ENCODE measurements at regions not wholly inside any gene's neighbourhood (a gene's known extent, or its start where the extent isn't known, plus 50 kb on each side); places are given as distances from the start of the nearest gene placed in this dataset.
"Not testable (repeated sequence)": the region's sequence is repeated elsewhere in the genome, so short reads cannot be mapped to it uniquely, and the experiment has no call there.

DNA sequence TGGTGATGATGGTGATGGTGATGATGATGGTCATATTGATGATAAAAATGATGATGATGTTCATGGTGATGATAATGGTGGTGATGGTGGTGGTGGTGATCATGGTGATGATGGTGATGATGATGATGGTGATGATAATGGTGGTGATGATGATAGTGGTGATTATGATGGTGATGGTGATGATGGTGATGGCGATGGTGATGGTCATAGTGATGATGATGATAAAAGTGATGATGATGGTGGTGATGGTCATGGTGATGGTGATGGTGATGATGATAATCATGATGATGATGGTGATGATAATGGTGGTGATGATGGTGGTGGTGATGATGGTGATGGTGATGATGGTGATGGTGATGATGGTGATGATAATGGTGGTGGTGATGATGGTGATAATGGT is 478.7 kb downstream of the TYW1 start:
- no peak for DNase-seq (ENCODE audit: low read depth)

DNA sequence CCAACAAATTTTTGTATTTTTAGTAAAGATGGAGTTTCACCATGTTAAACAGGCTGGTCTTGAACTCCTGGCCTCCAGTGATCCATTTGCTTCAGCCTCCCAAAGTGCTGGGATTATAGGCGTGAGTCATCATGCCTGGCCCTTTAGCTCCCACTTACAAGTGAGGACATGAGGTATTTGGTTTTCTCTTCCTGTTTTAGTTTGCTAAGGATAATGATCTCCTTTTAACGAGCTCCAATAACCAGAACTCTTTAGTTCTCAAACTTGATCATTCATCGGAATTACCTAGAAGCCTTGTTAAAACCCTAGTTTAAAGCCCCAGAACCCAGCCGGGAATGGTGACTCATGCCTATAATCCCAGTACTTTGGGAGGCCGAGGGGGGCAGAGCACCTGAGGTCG is 481.4 kb downstream of the TYW1 start:
- DNase-seq (ENCODE audit: low read depth), result no peak

DNA sequence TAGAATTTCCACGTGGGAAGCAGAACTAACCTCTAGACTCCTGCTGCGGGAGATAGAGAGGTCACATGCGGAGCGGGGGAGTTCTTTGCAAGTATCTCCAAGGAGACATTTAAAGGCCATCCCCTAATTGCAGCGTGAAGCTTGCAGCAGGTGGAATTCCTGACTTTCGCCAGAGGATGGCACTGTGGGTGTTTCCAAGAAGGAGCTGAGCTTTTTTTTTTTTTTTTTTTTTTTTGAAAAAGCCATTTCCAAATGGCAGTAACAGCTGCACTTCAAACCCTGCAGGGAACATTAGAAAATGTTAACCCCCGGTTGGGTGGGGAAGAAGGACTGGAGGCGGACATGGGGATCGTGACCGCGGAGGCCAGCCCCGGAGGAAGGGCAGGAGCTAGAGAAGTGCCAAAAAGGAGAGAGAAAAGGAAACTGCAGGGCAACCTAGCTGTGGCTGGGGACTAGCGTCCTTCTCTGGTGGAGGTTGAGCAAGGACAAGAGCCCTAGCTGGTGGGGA is 487.7 kb downstream of the TYW1 start:
- DNase-seq (ENCODE audit: low read depth), result no peak

DNA sequence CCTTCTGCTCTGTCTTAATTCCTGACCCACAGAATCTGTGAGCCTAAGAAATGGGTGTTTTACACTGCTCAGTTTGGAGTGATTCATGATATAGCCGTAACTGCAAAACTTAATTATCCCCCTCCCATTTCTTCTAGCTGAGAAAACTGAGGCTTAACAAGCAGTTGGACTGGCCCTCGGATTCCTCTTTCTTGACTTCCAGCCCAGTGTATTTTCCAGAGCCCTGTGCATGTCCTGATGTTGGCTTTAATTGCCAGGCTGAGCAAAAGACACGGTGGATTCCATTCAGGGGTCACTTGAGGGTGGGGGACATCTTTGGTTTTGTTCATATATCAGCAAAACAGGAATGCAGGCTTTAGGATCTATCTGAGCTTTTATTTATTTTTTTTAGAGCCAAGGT is 489.8 kb downstream of the TYW1 start:
- DNase-seq (ENCODE audit: low read depth), result no peak

DNA sequence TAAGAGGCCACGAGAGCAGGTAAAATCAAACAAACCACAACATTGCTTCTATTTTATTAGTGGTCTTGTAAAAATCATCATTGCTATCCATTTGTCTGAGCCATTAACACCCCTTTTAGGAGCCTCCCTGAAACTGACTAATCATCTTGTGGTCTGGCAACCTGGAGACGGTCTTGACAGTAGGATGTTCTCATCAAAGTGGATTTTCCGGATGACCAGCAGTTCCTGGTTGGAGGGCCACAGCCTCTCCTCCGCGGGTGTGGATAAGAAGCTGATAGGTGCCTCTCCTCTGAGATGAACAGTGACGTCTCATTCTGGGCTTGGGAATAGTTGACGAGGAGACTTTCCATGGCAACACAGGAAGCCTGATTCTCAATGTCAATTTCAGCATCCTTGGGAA is 490.7 kb downstream of the TYW1 start:
- DNase-seq (ENCODE audit: low read depth), result no peak

DNA sequence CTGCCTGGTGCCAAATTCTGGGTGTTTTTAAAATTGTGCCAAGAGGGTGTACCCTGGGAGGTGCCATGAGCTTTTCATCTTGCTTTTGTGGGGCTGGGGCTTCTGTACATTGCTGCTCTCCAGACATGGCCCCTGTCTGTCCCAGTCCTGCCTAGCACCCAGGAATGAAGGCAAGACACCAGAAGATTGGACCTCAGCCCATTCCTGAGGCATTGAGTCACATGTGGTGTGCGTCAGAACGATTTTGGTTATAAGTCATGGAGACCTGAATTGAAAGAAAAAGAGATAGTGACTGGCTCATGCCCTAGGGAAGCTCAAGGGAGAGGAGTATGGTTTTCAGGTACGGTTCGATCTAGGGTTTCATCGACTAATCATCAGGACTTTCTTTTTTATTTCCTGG is 493.2 kb downstream of the TYW1 start:
- DNase-seq (ENCODE audit: low read depth), result no peak

DNA sequence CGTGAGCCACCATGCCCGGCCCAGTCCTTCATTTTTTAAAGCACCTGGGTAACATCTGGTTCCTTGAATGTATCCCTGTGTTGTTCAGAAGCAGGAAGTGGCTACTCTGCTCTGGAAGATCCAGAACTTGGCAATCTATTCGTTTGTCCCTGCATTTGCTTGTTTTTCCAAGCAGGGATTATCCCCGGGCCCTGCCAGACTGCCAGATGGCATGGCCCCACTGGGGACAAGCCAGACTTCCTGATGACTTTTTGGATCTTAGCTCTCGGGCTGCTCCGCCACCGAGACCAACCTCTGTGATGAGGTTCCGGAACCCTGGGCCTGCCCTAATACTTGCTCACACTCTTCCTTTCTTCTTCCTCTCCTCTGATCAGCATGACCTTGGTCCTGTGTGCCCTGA is 496.7 kb downstream of the TYW1 start:
- DNase-seq (ENCODE audit: low read depth), result no peak

DNA sequence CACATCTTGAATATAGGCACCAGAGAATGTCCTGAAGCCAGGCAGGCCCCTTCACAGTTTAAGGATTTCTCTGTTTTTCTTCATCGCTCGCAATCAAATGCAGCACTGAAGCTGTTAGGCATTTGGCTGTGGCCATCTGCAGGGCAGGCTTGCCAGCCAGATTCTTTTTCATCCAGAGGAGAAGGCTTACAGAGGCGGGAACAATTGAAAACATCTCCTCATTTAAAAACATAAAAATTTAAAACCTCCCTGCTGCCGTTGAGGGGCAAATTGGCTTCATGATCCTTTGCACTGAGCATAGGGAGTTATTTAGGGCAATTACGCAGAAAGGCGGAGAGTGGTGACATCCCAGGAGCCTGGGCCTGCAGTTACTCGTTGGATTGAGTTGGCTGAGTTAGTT is 500.0 kb downstream of the TYW1 start:
- no peak for DNase-seq (ENCODE audit: low read depth)

DNA sequence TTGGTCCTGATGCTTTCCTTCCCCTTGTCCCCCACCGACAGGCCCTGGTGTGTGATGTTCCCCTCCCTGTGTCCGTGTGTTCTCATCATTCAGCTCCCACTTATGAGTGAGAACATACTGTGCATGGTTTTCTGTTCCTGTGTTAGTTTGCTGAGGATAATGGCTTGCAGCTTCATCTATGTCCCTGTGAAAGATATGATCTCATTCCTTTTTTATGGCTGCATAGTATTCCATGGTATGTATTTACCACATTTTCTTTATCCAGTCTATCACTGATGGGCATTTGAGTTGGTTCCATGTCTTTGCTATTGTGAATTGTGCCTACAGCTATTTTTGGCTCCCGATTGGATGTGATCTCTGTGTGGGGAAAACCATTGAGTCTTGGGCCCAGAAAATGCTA is 501.3 kb downstream of the TYW1 start:
- not testable (repeated sequence) for DNase-seq (ENCODE audit: low read depth)

DNA sequence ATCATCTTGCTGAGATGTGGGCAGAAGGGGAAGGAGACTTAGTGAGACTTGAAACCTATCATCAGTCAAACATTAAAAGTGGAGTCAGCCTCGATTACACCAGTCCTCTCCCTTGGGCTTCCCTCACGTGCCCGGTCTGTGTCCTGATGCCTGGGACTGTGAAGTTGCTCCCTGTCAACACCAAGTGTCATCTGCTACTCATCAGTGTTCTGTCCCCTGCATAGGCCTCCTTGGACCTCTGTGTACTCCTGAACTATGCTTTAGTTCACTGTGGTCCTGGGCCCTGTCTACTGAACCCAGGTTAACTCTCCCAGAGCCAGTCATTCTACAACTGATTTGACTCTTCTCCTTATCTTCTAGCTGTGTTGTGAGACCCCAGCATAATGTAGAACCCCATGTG is 506.3 kb downstream of the TYW1 start:
- no peak for DNase-seq (ENCODE audit: low read depth)

DNA sequence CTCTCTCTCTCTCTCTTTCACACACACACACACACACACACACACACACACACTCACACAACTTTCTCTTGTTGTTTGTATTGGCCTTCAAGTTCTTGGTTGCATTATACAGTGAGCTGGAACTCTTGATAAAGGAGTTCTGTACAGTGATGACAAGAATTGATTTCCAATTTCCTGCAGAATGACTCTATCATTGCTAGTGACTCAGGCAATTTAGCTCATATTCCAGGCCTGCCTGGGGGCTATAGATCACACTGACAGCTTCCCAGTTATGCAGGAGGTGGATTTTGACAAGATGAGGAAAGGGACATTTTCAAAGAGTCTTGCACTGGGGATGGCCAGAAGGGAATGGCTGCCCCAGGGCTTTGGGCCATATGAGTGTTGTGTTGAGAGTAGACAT is 508.8 kb downstream of the TYW1 start:
- no peak for DNase-seq (ENCODE audit: low read depth)

DNA sequence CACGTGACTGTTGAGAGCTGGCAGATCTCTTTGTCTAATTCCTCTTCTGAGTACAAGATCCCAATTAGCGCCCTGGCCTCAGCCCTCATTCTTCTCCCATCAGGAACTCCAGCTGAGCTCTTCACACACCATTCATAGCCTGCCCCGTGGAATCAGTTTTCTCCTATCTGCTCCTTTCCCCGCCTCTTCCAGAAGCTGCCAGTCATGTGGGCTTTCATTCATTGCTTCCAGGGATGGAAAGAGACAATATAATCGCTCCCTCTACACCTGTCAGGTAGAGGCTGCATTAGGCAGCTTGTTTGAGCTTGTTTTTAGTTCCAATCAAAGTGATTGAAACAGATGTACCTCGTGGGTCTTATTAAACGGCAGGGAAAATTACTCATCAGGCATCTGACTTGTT is 515.8 kb downstream of the TYW1 start:
- no peak for DNase-seq (ENCODE audit: low read depth)

DNA sequence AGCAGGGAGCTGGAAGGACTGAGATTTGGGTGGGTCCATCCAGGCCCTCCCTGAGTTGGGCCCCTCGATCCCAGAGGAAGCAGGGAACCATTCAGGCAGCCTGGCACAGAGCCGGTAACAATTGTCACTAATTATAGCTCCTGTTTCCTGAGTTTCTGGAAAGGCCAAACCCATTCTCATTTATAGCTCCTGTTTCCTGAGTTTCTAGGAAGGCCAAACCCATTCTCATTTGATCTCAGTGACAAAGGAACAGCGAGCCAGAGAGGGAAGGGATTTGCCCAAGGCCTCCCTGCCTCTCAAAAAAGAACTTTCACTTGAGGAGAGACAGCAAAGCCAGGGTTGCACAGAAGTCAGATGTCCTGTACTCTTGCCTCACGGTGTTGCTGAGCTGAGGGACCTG is 521.9 kb downstream of the TYW1 start:
- no peak for DNase-seq (ENCODE audit: low read depth)

DNA sequence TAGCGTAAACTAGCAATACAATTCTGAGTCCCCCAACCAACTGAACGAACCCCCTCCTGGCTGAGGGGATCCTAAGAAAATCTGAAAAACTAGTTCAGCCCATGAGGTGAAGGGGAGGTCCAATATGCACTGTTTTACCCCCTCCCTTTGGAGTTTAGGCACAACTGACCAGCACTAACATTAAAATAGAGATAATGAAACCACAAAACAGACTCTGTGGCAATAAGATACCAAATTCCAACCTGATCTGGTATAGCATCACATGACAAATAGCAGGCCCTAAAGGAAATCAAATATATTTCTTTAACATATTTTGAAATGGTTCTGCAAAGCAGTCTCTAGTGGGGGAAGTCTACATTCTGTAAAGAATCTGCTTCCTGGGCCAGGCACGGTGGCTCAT is 522.5 kb downstream of the TYW1 start:
- no peak for DNase-seq (ENCODE audit: low read depth)

DNA sequence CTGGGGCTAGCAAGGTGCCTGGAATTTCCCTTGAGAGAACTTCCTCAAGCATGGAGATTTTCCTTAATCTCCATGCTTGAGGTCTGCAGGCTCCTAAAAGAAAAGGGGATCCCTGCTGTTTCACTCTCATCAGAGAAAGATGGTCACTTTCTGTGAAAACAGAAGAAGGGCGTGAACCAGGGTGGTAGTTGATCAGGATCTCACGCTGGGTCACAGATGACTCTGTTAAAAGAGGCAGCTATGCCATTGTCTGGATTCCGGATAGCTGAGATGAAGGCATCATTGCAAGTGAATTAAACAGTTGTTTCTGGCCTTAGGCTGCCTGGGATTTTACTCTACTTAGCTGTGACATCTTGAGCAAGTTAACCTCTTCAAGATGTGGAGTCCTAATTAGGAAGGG is 525.9 kb downstream of the TYW1 start:
- no peak for DNase-seq (ENCODE audit: low read depth)

DNA sequence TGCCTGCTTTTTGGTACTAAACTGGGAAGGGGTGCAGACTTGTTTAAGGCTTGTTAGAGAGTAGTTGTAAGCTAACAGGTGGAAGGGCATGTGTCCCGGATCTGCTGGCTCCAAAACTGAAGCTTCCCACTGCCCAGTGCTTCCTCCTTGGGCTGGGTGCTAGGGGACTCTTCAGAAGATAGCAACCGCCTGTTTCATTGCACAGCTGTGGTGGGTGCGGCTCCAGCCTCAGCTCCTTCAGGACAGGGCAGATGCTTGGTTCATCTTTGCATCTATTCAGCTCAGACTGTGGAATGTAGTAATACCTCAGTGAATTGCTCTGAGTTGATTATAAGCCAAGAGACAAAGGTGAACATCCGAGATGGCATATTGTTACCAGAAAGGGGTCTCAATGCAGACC is 527.1 kb downstream of the TYW1 start:
- DNase-seq (ENCODE audit: low read depth), result no peak

DNA sequence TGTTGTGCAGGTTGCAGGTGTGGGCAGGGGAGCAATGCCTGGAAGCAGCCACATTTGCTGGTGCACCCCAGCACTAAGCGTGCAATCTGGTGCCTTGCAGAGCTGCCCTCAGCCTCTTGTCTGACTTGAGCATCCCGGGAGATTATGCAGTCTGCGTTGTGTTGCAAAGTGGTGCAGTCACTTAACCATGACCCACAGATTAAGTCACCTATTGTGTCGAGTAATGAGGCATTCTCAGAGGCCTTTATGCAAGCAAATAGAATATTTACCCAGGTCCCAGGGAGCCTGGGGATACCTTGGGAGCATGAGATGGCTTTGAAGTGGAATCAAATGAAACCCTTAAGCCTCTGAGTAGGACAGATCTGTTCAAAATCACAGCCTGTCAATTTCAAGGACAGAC is 529.0 kb downstream of the TYW1 start:
- DNase-seq (ENCODE audit: low read depth), result no peak

DNA sequence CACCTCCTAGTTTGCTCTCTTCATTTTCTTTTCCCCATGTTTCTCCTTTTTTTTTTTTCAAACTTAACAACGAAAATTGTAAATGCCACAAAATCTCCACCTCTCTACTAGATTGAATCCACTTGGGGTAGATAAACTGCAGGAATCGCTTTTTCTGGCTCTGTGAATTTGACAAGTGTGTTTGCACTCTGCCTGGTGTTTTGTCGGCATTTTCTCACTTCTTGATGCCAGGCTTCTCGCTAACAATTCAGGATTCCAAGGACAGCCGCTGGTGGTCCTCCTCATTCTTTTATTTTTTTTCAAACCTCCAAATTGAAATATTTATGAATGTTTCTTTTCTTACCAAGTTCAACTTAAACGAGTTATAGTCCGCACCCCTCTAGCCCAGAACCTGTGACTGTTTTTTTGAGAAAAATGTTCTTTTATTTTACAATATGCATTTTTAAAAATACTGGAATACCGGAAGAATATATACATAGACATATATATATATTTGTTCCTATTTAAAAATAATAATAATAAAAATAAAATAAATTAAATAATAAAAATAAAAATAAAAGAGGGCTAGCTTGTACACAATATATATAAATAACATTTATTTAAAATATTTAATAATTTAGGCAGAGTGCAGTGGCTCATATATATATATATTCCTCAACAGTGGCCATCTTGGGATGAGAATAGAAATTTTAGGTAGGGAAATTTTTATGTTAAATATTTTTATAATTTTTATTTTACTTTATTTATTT is 538.8 kb downstream of the TYW1 start:
- DNase-seq (ENCODE audit: low read depth), result no peak

DNA sequence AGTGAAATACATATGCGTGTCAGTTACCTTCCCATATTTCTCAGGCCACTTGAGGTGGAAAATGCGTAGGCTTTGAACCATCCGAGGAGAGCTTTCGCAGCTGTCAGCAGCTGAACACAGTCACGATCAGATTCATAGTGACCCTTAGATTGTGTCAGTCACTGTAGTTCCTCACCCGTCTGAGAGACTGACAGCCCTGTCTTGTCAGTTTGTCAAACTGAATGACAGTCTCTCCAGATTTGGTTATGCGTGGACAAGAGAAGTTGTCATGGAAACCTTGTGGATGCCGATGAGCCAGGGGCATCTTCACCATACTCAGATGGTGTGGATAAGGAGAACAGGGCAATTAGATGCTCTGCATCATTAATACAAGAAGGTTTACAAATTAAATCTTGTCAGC is 546.3 kb downstream of the TYW1 start:
- DNase-seq (ENCODE audit: low read depth), result no peak

DNA sequence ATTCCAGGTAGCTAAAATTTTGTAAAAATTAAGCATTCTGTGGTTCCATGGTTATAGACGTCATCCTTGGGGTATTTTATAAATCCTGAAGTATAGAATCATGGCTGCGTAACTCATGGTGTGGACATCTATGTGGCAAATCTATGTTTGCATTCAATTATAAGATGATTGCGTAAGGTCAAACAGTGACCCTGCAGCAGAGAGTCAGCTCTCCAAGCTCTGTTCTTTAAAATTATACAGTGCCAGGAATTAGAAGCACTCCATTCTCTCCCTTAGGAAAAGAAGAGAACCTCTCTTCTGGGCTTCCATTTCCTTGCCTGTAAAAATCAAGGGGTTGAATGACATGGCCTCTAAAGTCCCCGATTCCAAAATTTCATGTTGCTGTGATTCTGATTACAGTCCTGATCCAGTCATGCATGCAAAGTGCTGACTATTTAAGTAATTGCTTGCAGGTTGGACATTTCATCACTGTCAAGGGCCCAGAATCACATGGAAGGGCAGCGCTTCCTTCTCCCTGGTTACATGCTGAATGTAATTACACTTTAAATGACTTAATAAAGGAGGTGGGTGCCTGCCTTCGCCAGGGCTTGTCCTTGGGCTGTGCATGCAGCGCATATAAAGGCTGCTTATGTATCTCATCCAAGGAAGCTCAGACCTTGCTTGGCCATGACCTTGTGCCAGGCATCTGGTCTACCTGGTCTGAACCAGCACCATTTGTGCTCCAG is 550.7 kb downstream of the TYW1 start:
- no peak for DNase-seq (ENCODE audit: low read depth)

DNA sequence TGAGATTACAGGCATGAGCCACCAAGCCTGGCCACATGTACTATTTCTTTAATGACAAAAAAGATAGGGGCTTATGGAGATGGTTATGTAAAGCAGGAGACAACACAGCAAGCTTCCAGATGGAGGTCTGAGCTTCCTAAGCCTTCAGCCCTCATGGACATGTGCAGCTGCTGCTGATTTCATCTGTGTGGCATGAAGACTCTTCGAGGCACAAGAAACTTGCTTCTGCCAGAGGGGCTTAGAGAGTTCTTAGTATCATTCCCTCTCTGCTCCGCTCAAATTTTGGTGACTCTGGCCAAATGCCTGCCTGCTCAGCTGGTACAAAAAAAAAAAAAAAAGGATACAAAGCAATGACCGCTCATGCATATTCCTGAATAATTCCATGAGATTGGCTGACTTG is 552.5 kb downstream of the TYW1 start:
- DNase-seq (ENCODE audit: low read depth), result no peak

DNA sequence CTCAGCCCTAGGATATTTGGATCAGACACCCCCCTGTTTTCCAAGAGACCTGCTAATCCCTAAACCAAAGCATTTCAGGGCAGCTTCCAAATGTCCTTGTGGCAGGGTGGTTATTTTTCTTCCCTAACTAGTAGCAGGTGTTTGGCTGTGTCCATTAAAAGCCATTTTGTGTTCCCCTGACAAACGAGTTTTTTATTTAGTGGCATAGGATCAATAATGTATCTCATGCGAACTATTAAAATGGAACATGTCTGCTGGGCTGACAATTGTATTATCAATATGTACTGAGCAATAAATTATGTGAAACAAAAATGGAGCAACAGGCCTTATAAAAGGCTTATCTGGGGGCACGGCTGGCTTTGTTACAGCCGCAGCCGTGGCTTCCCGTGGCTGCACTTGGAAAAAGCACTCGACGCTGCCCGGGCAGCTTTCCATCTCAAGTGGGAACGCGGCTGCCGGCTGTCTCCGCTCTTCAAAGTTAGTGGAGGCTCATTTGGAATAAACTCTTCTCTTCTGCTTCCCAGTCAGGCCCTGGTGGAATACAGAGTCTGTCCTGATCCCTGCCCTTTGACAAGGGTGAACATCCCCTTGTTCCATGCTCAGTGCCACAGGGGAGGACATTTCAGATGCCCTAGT is 554.3 kb downstream of the TYW1 start:
- no peak for DNase-seq (ENCODE audit: low read depth)

DNA sequence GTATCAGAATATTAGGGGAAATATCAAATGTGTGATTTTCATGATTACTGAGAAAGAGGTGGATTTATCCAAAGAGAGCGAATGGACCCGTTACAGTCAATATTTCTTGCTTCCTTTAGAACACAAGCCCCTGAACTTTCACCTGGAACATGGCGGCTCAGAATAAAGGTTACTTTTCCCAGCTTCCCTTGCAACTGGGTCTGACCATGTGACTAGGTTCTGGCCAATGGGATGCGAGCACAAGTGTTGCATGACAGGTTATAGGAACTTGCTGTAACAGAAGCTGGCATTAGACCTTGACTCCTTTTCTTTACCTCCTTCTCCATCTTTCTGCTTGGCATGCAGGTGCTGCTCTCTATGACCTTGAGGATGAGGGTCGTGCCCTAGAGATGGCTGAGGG is 556.1 kb downstream of the TYW1 start:
- DNase-seq (ENCODE audit: low read depth), result no peak

Measured in stimulated activated CD8-positive, alpha-beta memory T cell treated with anti-CD3 and anti-CD28 coated beads, Interleukin-15, amount 100 ng/mL, for 1 hour (primary cell).